ENCODE measurements at regions not wholly inside any gene's neighbourhood (a gene's known extent, or its start where the extent isn't known, plus 50 kb on each side); places are given as distances from the start of the nearest gene placed in this dataset.

DNA sequence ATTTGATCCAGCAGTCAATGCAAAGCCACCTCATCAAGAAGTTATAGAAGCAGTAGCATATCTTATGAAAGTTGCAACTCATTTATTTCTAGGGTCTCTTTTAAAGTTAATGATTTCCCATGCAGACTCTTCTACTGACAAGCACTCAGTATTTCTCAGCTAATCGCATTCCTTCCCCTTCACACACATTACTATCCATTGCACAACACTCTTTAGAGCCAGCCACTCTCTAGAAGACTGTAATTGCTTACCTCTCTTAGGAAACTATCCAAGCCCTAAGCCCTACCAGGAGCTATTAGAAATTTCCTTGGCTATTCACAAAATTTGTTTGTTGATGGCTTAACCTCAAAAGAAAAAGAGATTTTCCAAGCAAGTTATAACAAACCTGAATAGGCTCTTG is 106.0 kb downstream of the ADAMTS1 start:
- TF ChIP-seq POLR2A (IDR thresholded peaks at IDR 0.05) = no peak
- TF ChIP-seq, protein P1, sequence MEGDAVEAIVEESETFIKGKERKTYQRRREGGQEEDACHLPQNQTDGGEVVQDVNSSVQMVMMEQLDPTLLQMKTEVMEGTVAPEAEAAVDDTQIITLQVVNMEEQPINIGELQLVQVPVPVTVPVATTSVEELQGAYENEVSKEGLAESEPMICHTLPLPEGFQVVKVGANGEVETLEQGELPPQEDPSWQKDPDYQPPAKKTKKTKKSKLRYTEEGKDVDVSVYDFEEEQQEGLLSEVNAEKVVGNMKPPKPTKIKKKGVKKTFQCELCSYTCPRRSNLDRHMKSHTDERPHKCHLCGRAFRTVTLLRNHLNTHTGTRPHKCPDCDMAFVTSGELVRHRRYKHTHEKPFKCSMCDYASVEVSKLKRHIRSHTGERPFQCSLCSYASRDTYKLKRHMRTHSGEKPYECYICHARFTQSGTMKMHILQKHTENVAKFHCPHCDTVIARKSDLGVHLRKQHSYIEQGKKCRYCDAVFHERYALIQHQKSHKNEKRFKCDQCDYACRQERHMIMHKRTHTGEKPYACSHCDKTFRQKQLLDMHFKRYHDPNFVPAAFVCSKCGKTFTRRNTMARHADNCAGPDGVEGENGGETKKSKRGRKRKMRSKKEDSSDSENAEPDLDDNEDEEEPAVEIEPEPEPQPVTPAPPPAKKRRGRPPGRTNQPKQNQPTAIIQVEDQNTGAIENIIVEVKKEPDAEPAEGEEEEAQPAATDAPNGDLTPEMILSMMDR (IDR thresholded peaks at IDR 0.05 in 8 of 11, conservative IDR thresholded peaks at IDR 0.05 in 3 of 11) = no peak
- TF ChIP-seq POLR2AphosphoS5 (IDR thresholded peaks at IDR 0.05) = no peak

Data from spleen (tissue), 7 donors.